OCI-LY3 (cell line): ENCODE measurements at regions not wholly inside any gene's neighbourhood (a gene's known extent, or its start where the extent isn't known, plus 50 kb on each side); places are given as distances from the start of the nearest gene placed in this dataset.

Experiments used
- H2AFZ ChIP-seq: fragments of 200-600, 300-600 bp; shearing (Covaris generic); 2 replicates; pipeline ENCODE4 v1.6.0; 2014; ENCODE audit warnings: antibody characterized with exemption, low read depth, low read length
- H3K27ac ChIP-seq: fragments of 200-600, 300-600 bp; sonication (generic); 2 replicates; pipeline ENCODE4 v1.5.1; 2014; ENCODE audit warnings: mild to moderate bottlenecking, low read length, moderate library complexity, mixed read lengths
- H3K27me3 ChIP-seq: fragments of 200-600, 300-600 bp; sonication (generic); 2 replicates; pipeline ENCODE4 v1.6.1; 2014; ENCODE audit warnings: low read depth, low read length, mixed read lengths
- H3K36me3 ChIP-seq: fragments of 200-600, 300-600 bp; sonication (generic); replicated peaks from 2 replicates; pipeline ENCODE3; 2014; ENCODE audit warnings: low read depth, low read length, mixed read lengths
- H3K4me1 ChIP-seq: fragments of 300-600, 200-600 bp; sonication (generic); 2 replicates; pipeline ENCODE4 v1.6.1; 2014; ENCODE audit warnings: low read length, mixed read lengths
- H3K4me2 ChIP-seq: fragments of 200-600, 300-600 bp; sonication (generic); 2 replicates; pipeline ENCODE4 v1.6.1; 2014; ENCODE audit warnings: low read length, mixed read lengths
- H3K4me3 ChIP-seq: fragments of 300-600, 200-600 bp; sonication (generic); 2 replicates; pipeline ENCODE4 v1.5.1; 2014; ENCODE audit warnings: antibody characterized with exemption, mild to moderate bottlenecking, low read length, moderate library complexity
- H3K79me2 ChIP-seq: fragments of 300-600, 200-600 bp; shearing (Covaris generic); 2 replicates; pipeline ENCODE4 v1.6.1; 2014; ENCODE audit warnings: mild to moderate bottlenecking, low read length, mixed read lengths
- H3K9ac ChIP-seq: fragments of 300-600, 200-600 bp; shearing (Covaris generic); 2 replicates; pipeline ENCODE4 v1.6.0; 2014; ENCODE audit warnings: mild to moderate bottlenecking, low read length, moderate library complexity
- H3K9me3 ChIP-seq: fragments of 200-600, 300-600 bp; shearing (Covaris generic); 2 replicates; pipeline ENCODE4 v1.6.1; 2014; ENCODE audit warnings: low read length, mixed read lengths; ENCODE audit not compliant: insufficient read depth
- H4K20me1 ChIP-seq: fragments of 200-600, 300-600 bp; sonication (generic); 2 replicates; pipeline ENCODE4 v1.6.1; 2016; ENCODE audit warnings: low read length, mixed read lengths; ENCODE audit not compliant: insufficient read depth
- CTCF ChIP-seq: fragments of 200-600, 300-600 bp; sonication (generic); IDR thresholded peaks from 2 replicates; pipeline ENCODE4 v1.5.1; 2014; ENCODE audit warnings: antibody characterized with exemption, low read length, low read depth
- EZH2phosphoT487 ChIP-seq: fragments of 200-600 bp; shearing (Covaris generic); IDR thresholded peaks from 2 replicates; pipeline ENCODE4 v1.6.1; 2018; ENCODE audit warnings: antibody characterized with exemption, mixed run types, low read depth

GRCh38 chr4:3372933-3373465 is 68.8 kb upstream of the HGFAC start:
- Histone ChIP-seq H3K4me3 (peak overlapping the region; percentile 74), H3K79me2 (no peaks in the 10 kb centered on the region), H3K27me3 (peaks cover 39% of the 10 kb centered on the region), H3K27ac (peak overlapping the region; percentile 35), H3K4me1 (peaks cover 39% of the 10 kb centered on the region), H3K9ac (peak overlapping the region; percentile 61), H3K9me3 (no peaks in the 10 kb centered on the region), H3K4me2 (peak overlapping the region; percentile 99), H3K36me3 (peaks cover 1% of the 10 kb centered on the region), H4K20me1 (no peaks in the 10 kb centered on the region), H2AFZ (no peak overlapping the region)
- TF ChIP-seq CTCF, result peak; percentile 30
- TF ChIP-seq EZH2phosphoT487, result no peak

GRCh38 chr4:3373468-3373867 is 68.3 kb upstream of the HGFAC start:
- H3K79me2 ChIP-seq, result no peaks in the 10 kb centered on the region

GRCh38 chr4:3374011-3374645 is 67.6 kb upstream of the HGFAC start:
- TF ChIP-seq CTCF (no peak), EZH2phosphoT487 (no peak)
- H3K9me3 ChIP-seq, result no peaks in the 10 kb centered on the region
- H3K4me1 ChIP-seq, result peaks cover 35% of the 10 kb centered on the region
- peaks cover 34% of the 10 kb centered on the region for H3K27me3 ChIP-seq
- no peak overlapping the region for H3K4me3 ChIP-seq
- no peak overlapping the region for H3K27ac ChIP-seq
- H3K36me3 ChIP-seq, result peaks cover 9% of the 10 kb centered on the region
- H4K20me1 ChIP-seq, result no peaks in the 10 kb centered on the region
- no peaks in the 10 kb centered on the region for H3K79me2 ChIP-seq
- no peak overlapping the region for H3K4me2 ChIP-seq
- H3K9ac ChIP-seq, result no peak overlapping the region
- no peak overlapping the region for H2AFZ ChIP-seq

More at GRCh38 chr4:3373468-3373867, 68.3 kb upstream of the HGFAC start:
- Histone ChIP-seq H3K4me3 (peak overlapping the region; percentile 74), H3K4me2 (peak overlapping the region; percentile 99), H3K36me3 (peaks cover 6% of the 10 kb centered on the region), H4K20me1 (no peaks in the 10 kb centered on the region), H3K4me1 (peaks cover 39% of the 10 kb centered on the region), H2AFZ (no peak overlapping the region), H3K27ac (peak overlapping the region; percentile 35; the same call in 1 of the 2 replicates), H3K9me3 (no peaks in the 10 kb centered on the region), H3K9ac (peak overlapping the region; percentile 47; the same call in 1 of the 2 replicates), H3K27me3 (peaks cover 39% of the 10 kb centered on the region)
- TF ChIP-seq CTCF (no peak), EZH2phosphoT487 (no peak)

- no peaks in the 10 kb centered on the region for H3K79me2 ChIP-seq
- H3K4me2 ChIP-seq, result no peak overlapping the region
- H3K27me3 ChIP-seq, result peaks cover 29% of the 10 kb centered on the region
- H3K4me1 ChIP-seq, result peaks cover 30% of the 10 kb centered on the region
- no peak overlapping the region for H3K27ac ChIP-seq
- no peak overlapping the region for H2AFZ ChIP-seq
- TF ChIP-seq EZH2phosphoT487, result no peak
- no peak for TF ChIP-seq CTCF
- no peaks in the 10 kb centered on the region for H4K20me1 ChIP-seq
- H3K36me3 ChIP-seq, result peaks cover 9% of the 10 kb centered on the region
- no peak overlapping the region for H3K4me3 ChIP-seq
- H3K9me3 ChIP-seq, result peaks cover 3% of the 10 kb centered on the region; the same call in 1 of the 2 replicates
- H3K9ac ChIP-seq, result no peak overlapping the region
These were observed 67.1 kb upstream of the HGFAC start for GRCh38 chr4:3374667-3375066.
